SK-N-SH treated with all-trans-retinoic acid at 6 μM for 48 hours (cell line): ENCODE measurements at regions not wholly inside any gene's neighbourhood (a gene's known extent, or its start where the extent isn't known, plus 50 kb on each side); places are given as distances from the start of the nearest gene placed in this dataset.

Experiments
- GLIS3 ChIP-seq: fragments of 250-450 bp; sonication (Bioruptor Pico); IDR thresholded peaks from 2 replicates; pipeline ENCODE4 v1.5.0; 2020; ENCODE audit warnings: mild to moderate bottlenecking, moderate library complexity
- RARB ChIP-seq: fragments of 250-450 bp; sonication (Bioruptor Pico); IDR thresholded peaks from 2 replicates; pipeline ENCODE4 v1.8.0; 2021; ENCODE audit warnings: mild to moderate bottlenecking, moderate library complexity
- ZFP30 ChIP-seq: fragments of 450-650 bp; formaldehyde crosslinking; IDR thresholded peaks from 2 replicates; pipeline ENCODE4 v1.5.0; 2022; ENCODE audit warnings: mild to moderate bottlenecking, moderate library complexity
- ZNF8 ChIP-seq: fragments of 450-650 bp; formaldehyde crosslinking; IDR thresholded peaks from 2 replicates; pipeline ENCODE4 v1.5.0; 2020; ENCODE audit warnings: mild to moderate bottlenecking, moderate library complexity

DNA sequence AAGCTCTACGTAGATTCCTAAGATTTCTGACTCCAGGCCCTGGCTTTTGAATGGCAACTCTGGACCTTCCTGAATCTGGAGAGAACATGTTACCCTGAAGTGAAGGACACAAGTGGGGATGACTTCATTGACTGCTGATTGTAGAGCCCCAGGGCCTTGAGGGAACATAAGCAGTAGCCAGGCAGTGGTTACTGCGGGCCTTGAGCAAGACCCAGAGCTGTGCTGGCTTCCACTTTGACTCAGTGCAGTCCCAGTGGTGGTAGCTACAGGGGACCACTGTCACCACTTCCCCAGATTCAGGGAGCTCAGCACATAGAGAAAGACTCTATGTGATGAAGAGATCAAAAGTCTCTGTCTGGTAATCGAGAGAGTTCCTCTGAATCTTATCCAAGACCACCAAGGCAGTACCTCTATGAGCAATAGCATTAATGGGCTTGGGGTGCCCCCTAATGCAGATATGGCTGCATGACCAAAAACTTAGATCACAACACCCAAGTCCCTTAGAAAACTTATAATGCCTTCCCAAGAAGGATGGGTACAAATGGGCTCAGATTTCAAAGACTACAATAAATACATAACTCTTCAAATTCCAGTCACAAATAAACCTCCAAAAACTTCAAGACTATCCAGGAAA, 1278.3 kb downstream of the AMY1C start:
- TF ChIP-seq ZFP30 (CRISPR knock-in tag): no peak
- no peak for TF ChIP-seq RARB
- TF ChIP-seq ZNF8 (CRISPR knock-in tag): no peak
- no peak for TF ChIP-seq GLIS3 (CRISPR knock-in tag)
